ENCODE measurements at regions not wholly inside any gene's neighbourhood (a gene's known extent, or its start where the extent isn't known, plus 50 kb on each side); places are given as distances from the start of the nearest gene placed in this dataset.
"Not testable (repeated sequence)": the region's sequence is repeated elsewhere in the genome, so short reads cannot be mapped to it uniquely, and the experiment has no call there.

DNA sequence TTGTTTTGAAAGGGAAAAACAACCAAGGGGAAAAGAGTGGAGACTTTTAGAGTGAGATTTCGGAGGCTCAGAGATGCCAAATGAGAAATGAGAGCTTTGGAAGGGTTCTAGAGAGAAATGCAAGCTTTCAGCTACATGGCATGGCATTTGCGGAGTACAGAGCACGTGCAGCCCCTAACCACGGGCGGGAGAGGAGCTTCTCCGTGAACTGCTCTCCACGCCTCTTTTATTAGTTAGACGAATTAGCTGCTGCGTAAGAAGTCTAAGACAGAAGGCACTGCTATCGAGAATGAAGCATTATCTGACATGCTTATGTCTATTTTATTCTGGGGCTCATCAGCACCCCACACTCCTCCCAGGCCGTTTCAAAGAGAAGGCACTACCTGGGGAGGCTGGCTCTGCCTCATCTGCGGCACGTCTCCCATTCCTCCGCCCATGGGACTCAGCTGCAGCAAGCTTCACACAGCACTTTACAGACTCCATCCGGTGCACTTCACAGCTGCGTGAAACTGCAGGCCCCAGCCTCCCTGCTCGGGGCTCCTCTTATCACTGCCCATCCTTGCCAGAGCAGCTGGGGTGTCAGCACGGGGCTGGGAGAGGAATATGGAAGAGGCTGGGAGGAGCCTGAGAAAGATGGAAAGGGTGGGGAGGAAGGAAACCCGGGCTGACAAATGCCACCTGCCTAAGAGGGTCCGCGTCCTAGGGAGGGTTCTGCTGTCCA is 207.3 kb upstream of the APCDD1 start:
- DNase-seq (ENCODE audit: low read depth): no peak

DNA sequence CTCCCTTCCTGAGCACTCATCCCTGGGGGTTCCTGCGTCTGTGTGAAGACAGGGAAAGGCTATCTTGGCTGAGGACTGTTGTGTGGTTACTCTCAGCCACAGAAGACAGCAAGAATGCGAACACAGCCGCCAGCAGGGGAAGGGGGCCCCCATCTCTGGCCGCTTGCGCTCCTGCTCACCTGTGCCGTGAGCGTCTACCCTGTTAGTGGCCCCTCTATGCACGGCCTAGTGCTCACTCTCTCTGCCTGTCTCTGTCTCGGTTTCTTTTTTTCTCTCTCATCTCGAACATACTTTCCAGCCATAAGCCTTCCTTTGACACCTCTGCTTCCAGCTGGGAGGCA is 206.7 kb upstream of the APCDD1 start:
- no peak for DNase-seq (ENCODE audit: low read depth)

DNA sequence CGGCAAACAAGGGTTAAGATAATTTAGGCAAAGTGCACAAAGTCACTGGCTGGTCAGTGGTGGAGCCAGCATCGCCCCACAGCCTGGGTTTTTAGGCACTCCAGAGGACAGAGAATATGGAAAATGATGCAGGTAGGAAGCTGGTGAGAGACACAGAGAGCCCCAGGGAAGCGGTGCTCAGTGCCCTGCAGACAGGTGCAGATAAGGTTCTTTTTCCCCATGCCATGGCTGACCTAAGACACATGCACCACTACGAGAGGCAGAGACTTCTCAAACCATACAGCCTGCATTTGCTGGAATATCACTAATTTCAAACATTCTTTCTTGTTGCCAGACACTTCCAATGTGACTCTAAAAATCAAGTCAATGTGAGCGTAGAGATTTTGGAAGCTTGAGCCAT is 205.7 kb upstream of the APCDD1 start:
- DNase-seq (ENCODE audit: low read depth): no peak

DNA sequence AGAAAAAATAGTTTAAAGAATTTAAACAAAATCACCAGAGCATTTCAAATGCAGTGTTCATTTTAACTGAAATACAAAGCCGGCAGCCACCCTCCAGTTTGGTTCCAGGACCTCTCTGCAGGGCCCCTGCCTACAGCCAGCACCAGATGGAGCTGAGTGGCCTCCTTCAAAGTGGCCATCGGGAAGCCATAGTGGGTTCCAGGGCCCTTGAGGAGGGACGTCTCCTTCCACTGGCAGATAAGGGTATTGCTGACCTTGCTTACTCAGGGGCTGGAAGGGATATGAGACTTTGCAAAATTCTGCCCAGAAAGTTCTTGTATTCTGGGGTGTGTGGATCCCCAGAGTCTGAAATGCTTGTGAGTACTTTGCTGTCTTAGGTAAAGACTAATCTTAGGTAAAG is 205.2 kb upstream of the APCDD1 start:
- DNase-seq (ENCODE audit: low read depth): no peak

DNA sequence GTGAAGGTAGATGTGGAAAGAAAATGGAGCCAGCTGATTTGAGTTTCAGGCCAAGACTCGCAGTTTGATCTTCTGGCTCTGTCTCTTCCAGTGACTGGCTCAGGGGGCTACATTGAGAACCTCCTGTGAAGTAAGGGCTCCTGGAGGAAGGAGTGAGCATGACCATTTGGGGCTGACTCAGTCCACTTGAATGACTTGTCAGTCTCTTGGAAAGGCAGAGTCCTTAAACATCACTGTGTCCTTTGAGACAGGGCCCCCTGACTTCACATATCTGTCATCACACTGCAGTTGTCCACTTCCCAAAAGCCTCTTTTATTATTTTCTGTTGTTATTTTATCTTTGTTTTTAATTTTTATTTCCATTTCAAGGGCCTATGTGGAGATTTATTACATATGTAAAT is 204.6 kb upstream of the APCDD1 start:
- no peak for DNase-seq (ENCODE audit: low read depth)

DNA sequence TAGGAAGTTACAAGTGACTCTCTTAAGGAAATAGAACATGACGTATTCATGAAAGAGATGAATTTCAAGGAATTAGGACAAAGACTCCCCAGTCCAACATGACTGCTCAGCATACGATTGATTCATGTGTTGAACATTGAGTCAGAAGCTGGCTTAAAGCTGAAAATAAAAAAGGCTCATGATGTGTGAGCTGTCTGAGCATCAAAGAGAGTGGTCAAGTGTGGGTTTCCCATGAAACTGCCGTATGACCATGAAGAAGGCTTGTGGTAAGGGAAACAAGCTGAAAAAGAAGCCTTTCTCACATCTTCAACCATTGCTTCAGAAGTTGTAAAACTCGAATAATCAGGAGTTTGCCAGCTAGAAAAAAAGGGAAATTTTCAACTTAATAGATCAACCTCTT is 201.9 kb upstream of the APCDD1 start:
- no peak for DNase-seq (ENCODE audit: low read depth)

DNA sequence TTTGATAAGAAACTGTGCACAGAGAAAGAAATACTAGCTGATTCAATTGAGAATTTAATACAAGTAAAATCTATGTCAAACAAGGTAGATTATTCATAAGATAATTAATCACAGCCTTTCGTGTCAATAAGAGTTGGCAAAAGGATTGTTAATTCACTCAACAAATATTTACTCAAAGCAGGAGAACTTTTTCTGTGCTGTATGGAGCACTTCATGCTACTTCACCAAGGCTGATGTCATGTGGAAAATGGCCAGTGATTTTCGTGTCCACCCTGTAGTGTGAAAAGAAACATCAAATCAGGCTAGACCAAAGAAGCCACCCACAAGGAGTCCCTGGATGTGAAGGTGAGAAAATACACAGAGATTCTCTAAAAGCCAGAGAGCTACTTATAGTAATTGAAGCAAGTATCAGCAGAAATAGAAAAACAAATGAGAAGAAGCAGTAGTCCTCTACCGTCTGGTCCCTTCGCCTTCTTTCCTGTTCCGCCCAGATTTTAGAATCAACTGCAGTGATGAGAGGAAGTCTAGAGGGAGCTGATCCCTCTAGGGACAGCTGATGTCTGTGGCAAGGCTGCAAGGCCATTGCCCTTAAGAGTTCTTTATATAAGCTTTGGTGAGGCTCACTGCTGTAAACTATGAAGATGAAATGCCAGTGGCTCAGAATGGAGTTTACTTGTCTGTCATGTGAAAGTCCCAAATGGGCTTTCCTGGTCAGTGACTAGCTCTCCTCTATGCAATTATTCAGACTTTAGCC is 201.3 kb upstream of the APCDD1 start:
- no peak for DNase-seq (ENCODE audit: low read depth)

DNA sequence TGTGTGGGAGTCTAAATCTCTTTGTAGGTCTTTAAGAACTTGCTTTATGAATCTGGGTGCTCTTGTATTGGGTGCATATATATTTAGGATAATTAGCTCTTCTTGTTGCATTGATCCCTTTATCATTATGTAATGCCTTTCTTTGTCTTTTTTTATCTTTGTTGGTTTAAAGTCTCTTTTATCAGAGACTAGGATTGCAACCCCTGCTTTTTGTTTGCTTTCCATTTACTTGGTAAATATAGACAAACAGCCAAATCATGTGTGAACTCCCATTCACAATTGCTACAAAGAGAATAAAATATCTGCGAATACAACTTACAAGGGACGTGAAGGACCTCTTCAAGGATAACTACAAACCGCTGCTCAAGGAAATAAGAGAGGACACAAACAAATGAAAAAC is 198.2 kb upstream of the APCDD1 start:
- not testable (repeated sequence) for DNase-seq (ENCODE audit: low read depth)

DNA sequence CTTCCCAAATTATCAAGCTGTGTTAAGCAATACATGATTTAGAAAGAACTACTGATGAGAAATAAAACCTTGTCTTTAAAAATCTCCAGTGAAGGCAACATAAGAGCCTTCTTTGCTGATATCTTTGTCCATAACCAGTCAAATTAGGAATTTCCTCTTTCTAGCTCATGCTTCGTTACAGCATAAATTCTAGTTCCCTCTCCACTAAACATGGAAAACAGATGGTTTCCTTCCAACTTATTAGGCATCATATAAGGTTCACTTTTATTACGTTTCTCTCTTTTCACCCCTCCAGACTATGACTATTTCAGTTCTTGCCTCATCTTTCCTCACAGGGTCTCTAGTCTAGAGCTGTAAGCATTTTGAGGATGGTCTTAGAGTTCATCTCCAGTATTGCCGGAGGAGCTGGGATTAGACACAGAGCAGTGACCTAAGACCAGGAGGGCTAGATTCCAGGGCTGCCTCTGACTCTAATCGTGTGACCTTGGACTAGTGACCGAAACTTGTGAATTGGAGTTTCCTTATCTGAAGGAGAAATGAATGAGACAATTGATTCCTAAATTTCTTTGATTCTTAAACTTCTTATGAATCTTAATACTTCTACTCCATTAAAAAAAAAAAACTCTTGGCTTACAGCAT is 195.5 kb upstream of the APCDD1 start:
- DNase-seq (ENCODE audit: low read depth): no peak

DNA sequence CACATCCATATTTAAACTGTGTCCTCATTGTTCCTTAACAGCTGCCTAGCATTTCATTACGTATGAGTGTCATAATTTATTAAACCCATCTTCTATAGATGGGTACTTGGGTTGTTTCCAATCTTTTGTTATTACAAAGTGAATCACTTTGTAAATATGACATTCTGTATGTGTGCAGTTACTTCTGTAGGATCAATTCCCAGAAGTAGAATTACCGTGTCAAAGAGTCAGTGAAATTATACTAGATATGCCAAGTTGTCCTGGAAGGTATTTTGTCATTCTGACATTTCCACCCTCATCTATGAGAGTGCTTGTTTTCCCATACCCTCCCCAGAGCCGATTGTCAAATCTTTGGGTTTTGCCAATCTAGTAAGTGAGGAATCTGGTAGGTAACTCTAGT is 194.5 kb upstream of the APCDD1 start:
- no peak for DNase-seq (ENCODE audit: low read depth)

DNA sequence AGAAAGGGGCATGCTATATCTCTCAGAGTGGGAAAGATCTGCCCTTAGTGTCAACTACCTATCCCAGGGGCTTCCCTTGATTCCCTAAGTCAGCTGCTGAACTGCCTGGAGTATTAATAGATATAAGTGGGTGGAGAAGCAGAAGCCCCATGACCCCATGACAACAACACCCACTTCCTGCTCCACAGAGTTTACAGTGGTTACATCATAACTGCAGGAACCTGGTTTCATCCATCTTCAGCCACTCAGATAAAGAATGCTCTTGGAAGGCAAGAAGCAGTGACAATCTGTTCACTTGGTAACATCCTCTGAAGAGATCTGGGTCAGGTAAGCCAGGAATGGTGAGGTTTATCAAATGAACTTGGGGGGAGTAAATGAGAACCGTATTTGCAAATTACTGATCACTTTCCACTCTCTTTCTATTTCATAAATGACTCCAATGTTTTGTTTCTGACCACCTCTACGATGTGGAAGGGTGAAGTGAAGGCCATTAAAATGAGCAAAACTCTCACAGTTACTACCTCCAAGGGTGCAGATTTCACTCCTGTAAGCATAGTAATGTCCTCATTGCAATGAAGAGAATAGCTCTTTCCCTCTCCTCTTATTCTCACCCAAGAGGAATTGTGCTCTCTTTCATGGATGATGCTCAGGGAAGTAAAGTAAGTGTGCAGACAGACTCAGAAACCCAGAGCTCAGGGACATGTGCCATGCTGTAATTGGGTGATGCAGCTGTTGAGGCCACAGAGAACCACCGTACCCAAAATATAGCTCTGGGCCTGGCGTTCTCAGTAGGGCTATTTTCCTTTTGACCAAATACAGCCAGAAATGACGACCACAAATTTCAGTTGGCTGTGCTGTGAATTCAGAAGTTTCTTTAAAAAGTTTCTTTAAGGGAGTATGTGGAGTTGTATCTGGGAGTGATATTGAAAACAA is 192.8 kb upstream of the APCDD1 start:
- no peak for DNase-seq (ENCODE audit: low read depth)

DNA sequence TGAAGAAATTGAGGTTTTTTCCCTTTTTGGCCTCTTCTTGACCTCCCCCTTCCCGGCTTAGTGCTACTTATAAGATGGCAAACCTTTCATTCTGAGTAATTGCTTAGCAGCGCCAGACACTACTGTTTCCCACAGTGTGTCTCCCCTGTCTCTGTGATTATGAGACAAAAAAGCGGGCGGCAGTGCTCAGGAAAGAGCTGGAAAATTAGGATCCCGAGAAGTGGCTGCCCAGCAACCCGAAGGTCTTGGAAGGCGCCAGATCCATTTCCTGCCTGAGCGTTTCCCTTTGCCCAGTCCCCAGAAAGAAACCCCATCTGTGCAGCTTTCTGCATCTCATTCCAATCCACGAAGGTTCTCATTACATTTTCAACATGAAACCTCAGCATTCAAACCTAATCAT is 191.9 kb upstream of the APCDD1 start:
- no peak for DNase-seq (ENCODE audit: low read depth)

DNA sequence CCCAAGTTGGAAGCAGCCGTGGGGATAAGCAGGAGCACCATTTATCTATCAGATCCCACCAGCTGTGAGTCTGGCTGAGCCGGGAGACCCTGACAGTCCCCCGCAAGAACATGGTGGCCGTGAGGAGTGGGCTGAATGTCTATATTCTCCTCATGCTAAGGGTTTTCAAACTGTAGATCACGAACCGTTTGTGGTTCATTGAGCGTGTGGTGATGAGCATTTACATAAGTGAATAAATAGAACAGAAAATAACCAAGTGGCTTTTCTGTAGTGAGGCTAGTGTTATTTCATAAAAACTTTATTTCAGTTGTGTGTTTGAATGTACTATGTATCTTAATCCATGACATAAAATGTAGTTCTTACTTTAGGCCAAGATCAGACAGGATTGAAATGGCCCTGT is 190.2 kb upstream of the APCDD1 start:
- DNase-seq (ENCODE audit: low read depth): no peak

DNA sequence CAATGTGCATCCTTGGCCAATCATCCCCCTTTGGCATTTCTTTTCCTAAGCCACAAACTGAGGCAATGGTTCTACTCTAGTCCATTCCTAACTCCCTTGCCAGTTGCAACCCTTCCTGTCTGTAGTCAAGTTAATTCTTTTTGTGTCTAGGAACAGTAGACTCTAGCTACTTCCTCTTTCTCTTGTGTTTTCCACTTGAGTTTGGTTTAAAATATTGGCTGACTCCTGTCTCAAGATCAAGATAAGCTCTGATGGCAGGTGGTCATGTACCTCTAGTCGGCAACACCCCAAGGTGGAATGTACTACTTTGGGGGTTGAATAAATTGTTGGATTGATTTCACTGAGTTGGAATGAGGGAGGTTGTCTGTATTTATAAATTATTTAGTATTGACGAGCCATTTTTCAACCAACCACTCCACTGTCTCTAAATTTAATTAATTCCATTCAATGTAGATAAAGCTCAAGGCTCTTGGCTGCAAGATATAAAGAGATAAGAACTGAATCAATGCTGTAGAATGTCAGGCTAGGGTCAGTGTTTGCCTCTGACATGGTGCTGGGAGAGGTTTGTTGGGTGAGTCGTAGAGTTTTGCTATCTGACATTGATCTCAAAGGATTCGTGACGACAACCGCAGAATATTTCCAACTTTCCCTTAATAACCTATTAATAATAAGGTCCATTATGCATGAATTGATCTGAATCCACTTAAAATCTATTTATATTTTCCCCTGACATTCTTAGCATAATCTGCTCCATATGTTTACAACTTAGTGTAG is 188.7 kb upstream of the APCDD1 start:
- no peak for DNase-seq (ENCODE audit: low read depth)

DNA sequence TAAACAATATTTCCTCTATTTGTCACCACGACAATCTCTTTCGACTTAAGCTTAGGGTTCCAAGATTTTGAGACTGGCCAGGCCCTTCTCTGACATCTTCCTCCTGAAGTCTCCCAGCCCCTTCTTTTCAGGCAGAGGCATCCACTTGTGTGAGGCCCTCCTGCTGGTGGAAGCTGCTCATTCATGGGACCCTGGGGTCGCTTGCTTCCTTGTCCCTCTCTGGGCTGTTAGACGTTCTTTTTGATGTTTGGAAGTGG is 188.2 kb upstream of the APCDD1 start:
- DNase-seq (ENCODE audit: low read depth): no peak

DNA sequence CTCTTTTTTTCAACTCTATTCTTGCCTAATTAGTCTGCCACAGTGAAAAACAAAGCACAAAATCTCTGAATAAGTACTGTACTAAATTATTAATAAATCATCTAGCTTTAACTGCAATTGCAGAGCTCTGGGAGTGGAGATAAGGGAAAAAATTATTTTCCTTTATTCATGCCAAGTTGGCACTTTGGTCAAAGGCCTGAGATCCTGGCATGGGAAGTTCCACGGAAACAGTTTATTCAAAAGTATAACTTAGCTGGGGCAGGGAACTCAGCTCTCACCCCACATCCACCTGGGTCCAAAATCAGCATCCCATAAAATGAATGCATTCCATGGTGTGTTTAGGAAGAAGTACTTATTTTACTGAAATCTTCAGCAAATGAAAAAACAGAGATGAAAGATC is 185.2 kb upstream of the APCDD1 start:
- no peak for DNase-seq (ENCODE audit: low read depth)

DNA sequence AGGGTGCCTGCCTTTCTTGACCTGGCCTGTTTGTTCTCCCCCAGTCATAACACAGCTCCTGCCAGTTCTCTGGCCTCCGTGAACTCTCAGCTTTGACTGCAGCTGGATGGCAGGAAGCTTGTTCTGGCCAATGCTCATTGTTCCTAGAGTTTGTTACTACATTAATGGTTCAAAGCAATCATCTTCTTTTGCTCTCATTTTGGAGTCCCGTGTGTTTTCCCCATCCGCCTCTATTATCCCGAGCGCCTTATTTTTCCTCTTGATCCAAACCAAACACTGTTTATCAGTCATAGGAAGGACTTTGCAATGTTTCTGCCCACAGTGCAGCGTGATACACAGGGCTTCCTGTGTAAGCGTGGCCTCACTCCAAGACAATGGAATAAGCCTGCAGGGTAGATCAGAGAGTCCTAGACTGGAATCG is 184.3 kb upstream of the APCDD1 start:
- no peak for DNase-seq (ENCODE audit: low read depth)

DNA sequence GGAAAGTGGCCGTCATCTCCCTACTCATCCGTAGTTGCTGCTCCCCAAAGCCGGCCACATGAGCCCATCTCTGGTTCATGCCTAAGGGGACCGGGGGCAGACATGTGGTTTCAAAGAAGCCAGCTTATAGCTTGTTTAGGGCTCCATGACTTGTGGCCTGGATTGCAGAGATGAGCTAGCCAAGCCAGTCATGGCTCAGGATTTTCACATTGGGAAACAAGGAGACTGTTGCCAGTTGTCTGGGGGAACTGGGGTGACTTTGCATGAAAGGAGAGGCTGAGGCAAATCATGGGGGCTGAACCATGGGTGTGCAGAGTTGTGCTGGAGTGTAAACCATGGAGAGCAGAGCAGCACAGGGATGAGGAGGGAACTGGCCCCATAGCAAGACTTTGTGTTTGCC is 183.0 kb upstream of the APCDD1 start:
- DNase-seq (ENCODE audit: low read depth): no peak

DNA sequence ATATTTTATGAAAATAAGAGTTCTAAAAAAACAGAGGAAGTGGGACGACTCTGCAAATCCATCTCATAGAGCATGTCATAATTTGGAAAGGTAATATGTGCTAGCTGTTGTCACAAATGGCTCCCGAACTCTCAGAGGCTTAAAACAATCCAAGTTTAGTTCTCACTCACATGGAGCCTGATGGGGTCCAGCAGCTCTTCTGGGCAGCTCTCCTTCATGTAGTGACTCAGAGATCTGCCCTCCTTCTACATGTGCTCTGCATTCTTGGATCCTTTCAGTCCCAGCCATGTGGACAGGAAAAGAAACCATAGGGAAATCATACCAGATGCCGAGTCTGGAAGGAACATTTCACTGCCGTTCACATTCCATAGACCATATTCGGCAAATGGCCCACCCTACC is 180.1 kb upstream of the APCDD1 start:
- no peak for DNase-seq (ENCODE audit: low read depth)

DNA sequence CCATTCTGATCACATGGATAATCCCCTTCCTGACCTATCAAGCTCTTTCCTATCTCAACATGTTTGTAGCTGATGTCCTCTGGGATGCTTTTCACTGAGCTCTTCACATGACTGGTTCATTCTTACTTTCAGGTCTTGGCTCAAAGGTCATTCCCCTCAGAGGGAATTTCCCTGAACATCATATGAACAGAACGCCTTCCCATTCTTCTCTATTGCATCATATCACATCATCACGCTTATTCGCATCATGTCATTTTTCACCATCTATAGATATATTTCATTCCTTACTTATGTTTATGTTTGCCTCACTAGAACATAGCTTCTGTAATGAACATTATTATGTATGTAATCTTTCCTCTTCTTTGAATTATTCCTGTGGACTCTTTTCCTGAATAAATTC is 178.9 kb upstream of the APCDD1 start:
- no peak for DNase-seq (ENCODE audit: low read depth)

DNA sequence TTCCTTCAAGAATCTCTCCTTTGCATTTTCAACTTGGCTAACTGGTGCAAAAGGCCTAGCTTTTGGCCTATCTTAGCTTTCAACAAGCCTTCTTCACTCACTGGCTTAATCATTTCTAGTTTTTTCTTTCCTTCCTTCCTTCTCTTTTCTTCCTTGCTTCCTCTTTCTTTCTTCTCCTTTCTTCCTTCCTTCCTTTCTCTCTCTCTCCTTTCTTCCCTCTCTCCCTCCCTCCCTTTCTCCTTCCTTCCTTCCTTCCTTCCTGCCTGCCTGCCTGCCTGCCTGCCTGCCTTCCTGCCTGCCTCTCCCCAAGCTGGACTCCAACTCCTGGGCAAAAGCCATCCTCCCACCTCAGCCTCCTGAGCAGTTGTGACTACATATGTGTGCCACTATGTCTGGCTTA is 176.2 kb upstream of the APCDD1 start:
- no peak for DNase-seq (ENCODE audit: low read depth)

DNA sequence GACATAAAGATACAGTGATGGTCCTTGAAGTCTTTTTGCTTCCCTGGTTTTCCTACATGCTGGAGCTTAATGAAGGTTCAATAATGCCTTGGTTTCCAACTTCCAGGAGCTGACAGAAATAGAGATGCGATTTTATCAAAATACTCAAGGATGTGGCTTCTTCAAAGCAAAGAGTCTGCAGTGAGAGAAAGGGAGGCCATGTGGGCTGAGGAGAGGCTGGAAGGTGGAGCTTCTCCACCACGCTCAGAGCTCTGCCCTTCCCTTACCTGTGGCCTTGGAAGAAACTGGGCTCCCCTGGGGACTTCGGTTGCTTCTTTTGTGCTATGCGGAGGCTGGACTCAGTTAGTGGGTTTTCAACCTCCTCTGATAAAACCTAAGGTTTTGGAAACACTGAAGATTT is 175.0 kb upstream of the APCDD1 start:
- DNase-seq (ENCODE audit: low read depth): no peak
